SK-N-SH treated with all-trans-retinoic acid at 6 μM for 48 hours (cell line): ENCODE measurements at regions not wholly inside any gene's neighbourhood (a gene's known extent, or its start where the extent isn't known, plus 50 kb on each side); places are given as distances from the start of the nearest gene placed in this dataset.
"Not testable (repeated sequence)": the region's sequence is repeated elsewhere in the genome, so short reads cannot be mapped to it uniquely, and the experiment has no call there.

ENCODE experiments used
- ATAC-seq: fragments of 200-7000 bp; cut with Tn5 transposase; 3 replicates; pipeline ENCODE4 v1.9.1; 2020; ENCODE audit warnings: mild to moderate bottlenecking, moderate library complexity
- ARNTL ChIP-seq: fragments of 450-650 bp; formaldehyde crosslinking; IDR thresholded peaks from 2 replicates; pipeline ENCODE4 v1.5.0; 2020; ENCODE audit warnings: low read depth, mild to moderate bottlenecking, moderate library complexity, borderline replicate concordance
- BACH2 ChIP-seq: fragments of 250-450 bp; sonication (Bioruptor Pico); IDR thresholded peaks from 2 replicates; pipeline ENCODE4 v1.9.0; 2021; ENCODE audit warnings: mild to moderate bottlenecking, borderline replicate concordance
- CREB5 ChIP-seq: fragments of 250-450 bp; sonication (Bioruptor Pico); IDR thresholded peaks from 2 replicates; pipeline ENCODE4 v1.5.1; 2020; ENCODE audit warnings: low read depth, mild to moderate bottlenecking, moderate library complexity
- CSDC2 ChIP-seq: fragments of 250-450 bp; sonication (Bioruptor Pico); IDR thresholded peaks from 2 replicates; pipeline ENCODE4 v1.5.0; 2020; ENCODE audit warnings: mild to moderate bottlenecking, moderate library complexity
- CSRNP3 ChIP-seq: fragments of 250-450 bp; sonication (Bioruptor Pico); IDR thresholded peaks from 2 replicates; pipeline ENCODE4 v1.5.1; 2021; ENCODE audit warnings: mild to moderate bottlenecking, moderate library complexity
- GLIS3 ChIP-seq: fragments of 250-450 bp; sonication (Bioruptor Pico); IDR thresholded peaks from 2 replicates; pipeline ENCODE4 v1.5.0; 2020; ENCODE audit warnings: mild to moderate bottlenecking, moderate library complexity
- ISL1 ChIP-seq: fragments of 250-450 bp; sonication (Bioruptor Pico); IDR thresholded peaks from 2 replicates; pipeline ENCODE4 v2.1.2; 2022; ENCODE audit warnings: mild to moderate bottlenecking, moderate library complexity
- PATZ1 ChIP-seq: fragments of 250-450 bp; sonication (Bioruptor Pico); IDR thresholded peaks from 2 replicates; pipeline ENCODE4 v1.8.0; 2020; ENCODE audit warnings: mild to moderate bottlenecking, moderate library complexity, borderline replicate concordance
- PPARA ChIP-seq: fragments of 250-450 bp; sonication (Bioruptor Pico); IDR thresholded peaks from 2 replicates; pipeline ENCODE4 v1.5.0; 2020; ENCODE audit warnings: mild to moderate bottlenecking, borderline replicate concordance
- RARB ChIP-seq: fragments of 250-450 bp; sonication (Bioruptor Pico); IDR thresholded peaks from 2 replicates; pipeline ENCODE4 v1.8.0; 2021; ENCODE audit warnings: mild to moderate bottlenecking, moderate library complexity
- TCF4 ChIP-seq: fragments of 250-450 bp; sonication (Bioruptor Pico); IDR thresholded peaks from 2 replicates; pipeline ENCODE4 v1.8.0; 2021; ENCODE audit warnings: mild to moderate bottlenecking, moderate library complexity, borderline replicate concordance
- TSHZ2 ChIP-seq: fragments of 250-450 bp; sonication (Bioruptor Pico); IDR thresholded peaks from 2 replicates; pipeline ENCODE4 v1.5.0; 2020; ENCODE audit warnings: mild to moderate bottlenecking, moderate library complexity
- ZC3H10 ChIP-seq: fragments of 250-450 bp; sonication (Bioruptor Pico); IDR thresholded peaks from 2 replicates; pipeline ENCODE4 v1.5.1; 2021; ENCODE audit warnings: mild to moderate bottlenecking, moderate library complexity
- ZFP3 ChIP-seq: fragments of 250-450 bp; sonication (Bioruptor Pico); IDR thresholded peaks from 2 replicates; pipeline ENCODE4 v1.5.0; 2020; ENCODE audit warnings: mild to moderate bottlenecking, moderate library complexity
- ZNF565 ChIP-seq: fragments of 450-650 bp; formaldehyde crosslinking; conservative IDR thresholded peaks from 2 replicates; pipeline ENCODE4 v1.5.0; 2020; ENCODE audit warnings: low read depth, mild to moderate bottlenecking, moderate library complexity
- ZNF70 ChIP-seq: fragments of 450-650 bp; formaldehyde crosslinking; IDR thresholded peaks from 2 replicates; pipeline ENCODE4 v1.5.0; 2020; ENCODE audit warnings: mild to moderate bottlenecking, moderate library complexity
- ZNF8 ChIP-seq: fragments of 450-650 bp; formaldehyde crosslinking; IDR thresholded peaks from 2 replicates; pipeline ENCODE4 v1.5.0; 2020; ENCODE audit warnings: mild to moderate bottlenecking, moderate library complexity

- TF ChIP-seq TCF4 (no peak), CSDC2 (CRISPR knock-in tag) (no peak), ZC3H10 (CRISPR knock-in tag) (no peak), ISL1 (CRISPR knock-in tag) (no peak), ZNF565 (CRISPR knock-in tag) (no peak)
- no peak for ATAC-seq
These were observed 954.9 kb downstream of the TDRD15 start for GRCh38 chr2:22078701-22079100.

GRCh38 chr2:22079583-22079982 is 955.8 kb downstream of the TDRD15 start:
- TF ChIP-seq PATZ1 (no peak), RARB (CRISPR knock-in tag) (no peak), ZNF8 (no peak), CSRNP3 (CRISPR knock-in tag) (no peak), CREB5 (CRISPR knock-in tag) (no peak), ZFP3 (CRISPR knock-in tag) (no peak)
- no peak for ATAC-seq

GRCh38 chr2:22086726-22087125 is 963.0 kb downstream of the TDRD15 start:
- ATAC-seq = no peak
- TF ChIP-seq PPARA (CRISPR knock-in tag) (no peak), BACH2 (CRISPR knock-in tag) (no peak), TSHZ2 (no peak), ZC3H10 (CRISPR knock-in tag) (no peak), ISL1 (CRISPR knock-in tag) (no peak), ZNF70 (no peak), ZNF565 (CRISPR knock-in tag) (no peak), ZNF8 (no peak), ARNTL (CRISPR knock-in tag) (no peak), CREB5 (CRISPR knock-in tag) (no peak), GLIS3 (CRISPR knock-in tag) (no peak), CSRNP3 (CRISPR knock-in tag) (no peak)
- TF ChIP-seq, all 23 proteins: peak for 0

GRCh38 chr2:22103617-22104016 is 979.8 kb downstream of the TDRD15 start:
- ATAC-seq = not testable (repeated sequence)
